HG02870 (cell line): ENCODE measurements at regions not wholly inside any gene's neighbourhood (a gene's known extent, or its start where the extent isn't known, plus 50 kb on each side); places are given as distances from the start of the nearest gene placed in this dataset.
"Not testable (repeated sequence)": the region's sequence is repeated elsewhere in the genome, so short reads cannot be mapped to it uniquely, and the experiment has no call there.

Source experiments
- ATAC-seq: cut with Tn5 transposase; IDR thresholded peaks from one replicate; pipeline ENCODE4 v1.9.1; 2021; ENCODE audit warnings: mild to moderate bottlenecking, moderate library complexity; ENCODE audit not compliant: unreplicated experiment

DNA sequence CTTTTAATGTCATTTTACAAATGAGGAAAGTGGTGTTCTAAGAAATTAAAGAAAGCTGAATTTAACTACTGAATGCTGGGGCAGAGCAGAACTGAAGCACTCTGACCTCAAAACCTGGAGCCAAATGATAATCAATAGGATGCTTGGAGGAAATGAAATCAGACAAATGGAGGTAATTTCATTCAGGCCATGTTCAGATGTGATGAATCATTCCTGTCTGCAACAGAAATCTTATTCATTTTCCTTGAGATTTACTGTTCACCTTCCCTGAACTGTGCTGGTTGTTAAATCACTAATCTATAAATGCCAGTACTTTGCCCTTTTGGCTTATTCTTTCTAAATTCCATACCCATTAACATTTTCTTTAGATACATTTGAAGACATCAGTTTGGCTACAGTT lies 85.6 kb upstream of the SNX7 start:
- ATAC-seq = no peak

DNA sequence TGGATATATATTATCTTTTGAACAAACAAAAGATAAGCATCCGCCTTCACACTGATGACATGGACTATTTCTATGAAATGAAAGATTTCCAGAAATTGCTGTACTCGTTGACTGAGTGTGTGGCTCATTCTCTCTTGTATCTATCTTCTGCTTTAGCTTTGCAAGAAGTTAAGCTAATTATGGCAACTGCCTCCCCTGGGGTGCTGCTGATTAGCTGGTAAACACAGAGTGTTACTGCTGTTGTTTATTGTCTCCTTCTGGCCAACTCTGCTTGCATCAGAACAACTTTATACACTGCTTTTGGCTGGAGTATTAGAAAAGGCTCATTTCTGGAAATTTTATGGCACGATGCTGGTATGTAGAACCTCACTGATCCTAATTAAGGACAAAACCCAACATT lies 95.6 kb upstream of the SNX7 start:
- ATAC-seq = no peak

GRCh38 chr1:98559291-98559690 lies 102.2 kb upstream of the SNX7 start:
- ATAC-seq = no peak

- ATAC-seq = no peak
Measured at GRCh38 chr1:98557895-98558294, 103.6 kb upstream of the SNX7 start.

DNA sequence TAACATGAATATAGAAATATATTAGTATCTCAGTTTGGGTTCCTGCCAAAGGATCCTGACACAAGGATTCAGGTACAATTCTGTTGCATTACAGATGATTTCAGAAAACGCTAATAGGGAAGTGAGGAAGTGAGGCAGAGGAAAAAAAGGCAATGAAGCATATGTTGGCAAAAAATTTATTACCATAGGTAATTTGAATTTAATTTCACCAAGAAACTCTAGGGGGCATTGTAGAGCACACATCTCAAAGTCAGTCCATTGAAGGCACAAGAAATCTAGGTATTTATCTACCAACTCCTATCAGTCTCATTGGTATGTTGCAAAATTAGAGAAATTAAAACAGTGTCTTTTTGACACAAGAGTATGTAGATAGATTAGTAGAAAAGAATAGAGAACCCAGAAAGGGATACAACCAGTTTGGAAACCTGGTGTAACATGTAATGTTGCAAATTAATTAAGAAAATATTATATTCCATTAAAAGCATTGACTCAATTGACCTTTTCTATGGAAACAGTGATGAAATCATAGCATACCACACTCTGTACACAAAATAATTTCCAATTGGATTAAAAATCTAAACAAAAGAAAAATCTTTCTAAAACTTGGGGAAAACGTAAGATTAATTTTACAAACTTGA lies 104.9 kb upstream of the SNX7 start:
- ATAC-seq = no peak

- ATAC-seq = no peak
Measured at GRCh38 chr1:98555814-98556213, 105.7 kb upstream of the SNX7 start.

GRCh38 chr1:98552576-98553074 lies 108.9 kb upstream of the SNX7 start:
- not testable (repeated sequence) for ATAC-seq

- no peak for ATAC-seq
Measured at GRCh38 chr1:98550076-98550475, 111.4 kb upstream of the SNX7 start.

DNA sequence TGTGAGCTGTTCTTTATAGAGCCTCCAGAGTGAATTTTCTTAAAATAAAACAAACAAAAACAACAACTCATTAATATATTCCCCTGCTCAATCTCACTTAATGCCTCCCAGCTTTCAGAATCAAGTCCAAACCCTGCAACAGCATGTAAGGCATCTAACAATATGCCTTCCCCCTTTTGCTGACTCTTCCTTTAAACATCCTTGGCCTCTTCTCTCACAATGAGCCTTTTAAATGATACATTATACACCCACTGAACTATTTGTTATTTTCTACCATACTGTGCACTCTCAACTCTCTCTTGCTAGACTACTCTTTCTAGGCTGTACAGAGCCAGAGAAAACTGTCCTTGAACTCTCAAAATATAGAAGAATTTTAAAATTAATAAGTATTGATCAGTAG lies 115.2 kb upstream of the SNX7 start:
- no peak for ATAC-seq

GRCh38 chr1:98538106-98538505 lies 123.4 kb upstream of the SNX7 start:
- ATAC-seq = no peak

DNA sequence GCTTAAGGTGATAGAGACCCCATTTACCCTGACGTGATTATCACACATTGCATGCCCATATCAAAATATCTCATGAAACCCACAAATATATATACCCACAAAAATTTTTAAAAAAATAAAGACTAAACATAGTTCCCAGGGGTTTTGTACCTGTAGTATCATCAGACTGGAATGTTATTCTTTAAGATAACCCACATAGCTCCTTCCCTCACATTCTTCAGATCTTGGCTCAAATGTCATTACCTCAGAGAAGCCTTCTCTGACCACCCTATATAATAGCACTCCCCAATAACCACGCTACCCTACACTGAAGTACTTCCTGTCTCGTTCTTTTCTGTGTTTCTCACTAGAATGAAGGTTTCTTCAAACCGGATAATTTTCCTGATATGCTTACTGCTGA lies 138.3 kb upstream of the SNX7 start:
- no peak for ATAC-seq

DNA sequence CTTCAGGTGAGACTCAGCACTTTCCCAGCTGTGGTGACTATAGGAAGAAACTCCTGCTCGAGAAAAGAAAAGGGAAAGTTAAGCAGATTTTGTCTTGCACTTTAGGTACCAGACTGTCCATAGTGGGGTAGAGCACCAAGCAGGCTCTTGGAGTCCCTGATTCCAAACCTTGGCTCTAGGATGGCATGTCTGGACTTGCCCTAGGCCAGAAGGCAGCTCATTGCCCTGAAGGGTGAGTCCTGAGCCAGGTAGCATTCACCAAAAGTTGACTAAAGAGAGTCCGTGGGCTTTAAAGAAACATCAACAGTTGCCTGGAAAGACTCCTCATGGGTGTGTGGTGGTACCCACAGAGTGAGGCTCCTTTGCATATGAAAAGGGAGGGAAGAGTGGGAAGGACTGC lies 145.2 kb upstream of the SNX7 start:
- no peak for ATAC-seq

- no peak for ATAC-seq
Measured at GRCh38 chr1:98515744-98516143, 145.8 kb upstream of the SNX7 start.

GRCh38 chr1:98512216-98512615 lies 149.3 kb upstream of the SNX7 start:
- ATAC-seq = not testable (repeated sequence)

DNA sequence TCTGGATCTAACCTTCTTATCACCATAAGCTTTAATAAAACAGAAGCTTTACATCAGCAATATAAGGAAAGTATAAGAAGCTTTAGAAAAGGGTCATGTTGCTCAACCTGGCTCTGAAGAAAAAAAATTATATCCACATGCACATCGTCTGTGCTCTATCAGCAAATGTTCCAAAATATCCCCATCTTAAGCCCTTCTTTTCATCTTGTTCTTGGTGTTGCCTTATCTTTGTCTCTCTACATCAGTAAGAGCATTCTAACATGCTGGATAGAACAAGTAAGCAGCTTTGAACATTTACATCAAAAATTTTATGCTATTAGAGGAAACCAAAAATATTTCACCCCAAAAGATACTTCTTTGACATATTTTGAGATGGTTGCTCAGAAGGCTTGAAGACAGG lies 157.8 kb upstream of the SNX7 start:
- ATAC-seq = no peak

- no peak for ATAC-seq
Measured at GRCh38 chr1:98502937-98503336, 158.6 kb upstream of the SNX7 start.

GRCh38 chr1:98500324-98500723 lies 161.2 kb upstream of the SNX7 start:
- ATAC-seq = no peak

DNA sequence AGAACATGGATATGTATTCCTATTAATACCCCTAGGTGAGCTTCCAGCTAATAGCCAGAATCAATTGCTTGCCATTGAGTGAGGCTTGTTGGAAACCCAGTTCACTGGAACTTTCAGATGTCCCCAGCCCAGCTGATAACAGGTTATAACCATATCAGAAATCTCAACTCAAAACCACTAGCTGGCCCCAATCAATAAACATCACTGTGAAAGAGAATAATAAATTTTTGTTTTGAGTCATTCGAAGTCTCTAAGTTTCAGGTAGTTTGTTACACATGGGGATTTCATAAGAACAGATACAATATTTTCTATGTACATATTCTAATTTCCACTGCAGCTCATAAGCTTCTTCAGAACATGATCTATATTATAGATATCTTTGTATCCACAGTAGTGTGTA lies 162.9 kb upstream of the SNX7 start:
- no peak for ATAC-seq

DNA sequence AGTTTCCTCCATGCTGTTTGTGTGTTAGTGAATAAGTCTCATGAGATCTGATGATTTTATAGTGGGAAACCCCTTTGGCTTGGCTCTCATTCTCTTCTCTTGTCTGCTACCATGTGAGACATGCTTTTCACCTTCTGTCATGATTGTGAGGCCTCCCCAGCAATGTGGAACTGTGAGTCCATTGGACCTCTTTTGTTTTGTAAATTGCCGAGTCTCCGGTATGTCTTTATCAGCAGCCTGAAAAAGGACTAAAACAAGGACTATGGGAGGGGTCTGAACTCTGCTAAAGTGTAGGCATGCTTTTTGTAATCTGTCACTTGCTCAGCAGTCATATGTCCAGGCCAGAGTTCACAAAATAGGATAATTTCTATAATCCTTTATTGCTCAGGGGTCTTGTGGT lies 164.0 kb upstream of the SNX7 start:
- ATAC-seq = no peak

GRCh38 chr1:98496256-98496995 lies 165.1 kb upstream of the SNX7 start:
- no peak for ATAC-seq

GRCh38 chr1:98493469-98493868 lies 168.1 kb upstream of the SNX7 start:
- no peak for ATAC-seq

GRCh38 chr1:98490099-98490498 lies 171.4 kb upstream of the SNX7 start:
- ATAC-seq = no peak

GRCh38 chr1:98487620-98488019 lies 173.9 kb upstream of the SNX7 start:
- no peak for ATAC-seq
